ENCODE measurements at regions not wholly inside any gene's neighbourhood (a gene's known extent, or its start where the extent isn't known, plus 50 kb on each side); places are given as distances from the start of the nearest gene placed in this dataset.
"Not testable (repeated sequence)": the region's sequence is repeated elsewhere in the genome, so short reads cannot be mapped to it uniquely, and the experiment has no call there.

- Mint-ChIP-seq H3K4me1 (ENCODE audit: low read depth in 2 of 2) (no peaks in the 10 kb centered on the region), H3K36me3 (no peaks in the 10 kb centered on the region), H3K27ac (no peak overlapping the region), H3K4me3 (no peak overlapping the region), H3K27me3 (peaks cover 42 to 44% of the 10 kb centered on the region in 2 donors), H3K9me3 (no peaks in the 10 kb centered on the region)
- no peak for ATAC-seq
- DNase-seq (ENCODE audit: low spot score): no peak
Measured at GRCh38 chr7:149670288-149670687, 103.1 kb downstream of the ZNF467 start.

- DNase-seq (ENCODE audit: low spot score) (no peak), ATAC-seq (no peak)
- H3K9me3 Mint-ChIP-seq: no peaks in the 10 kb centered on the region
- H3K4me1 Mint-ChIP-seq (ENCODE audit: low read depth in 2 of 2): no peaks in the 10 kb centered on the region
- peaks cover 43 to 51% of the 10 kb centered on the region in 2 donors for H3K27me3 Mint-ChIP-seq
- H3K36me3 Mint-ChIP-seq: no peaks in the 10 kb centered on the region
- no peak overlapping the region for H3K27ac Mint-ChIP-seq
- H3K4me3 Mint-ChIP-seq: no peak overlapping the region
Measured at GRCh38 chr7:149669121-149669818, 104.1 kb downstream of the ZNF467 start.

DNA sequence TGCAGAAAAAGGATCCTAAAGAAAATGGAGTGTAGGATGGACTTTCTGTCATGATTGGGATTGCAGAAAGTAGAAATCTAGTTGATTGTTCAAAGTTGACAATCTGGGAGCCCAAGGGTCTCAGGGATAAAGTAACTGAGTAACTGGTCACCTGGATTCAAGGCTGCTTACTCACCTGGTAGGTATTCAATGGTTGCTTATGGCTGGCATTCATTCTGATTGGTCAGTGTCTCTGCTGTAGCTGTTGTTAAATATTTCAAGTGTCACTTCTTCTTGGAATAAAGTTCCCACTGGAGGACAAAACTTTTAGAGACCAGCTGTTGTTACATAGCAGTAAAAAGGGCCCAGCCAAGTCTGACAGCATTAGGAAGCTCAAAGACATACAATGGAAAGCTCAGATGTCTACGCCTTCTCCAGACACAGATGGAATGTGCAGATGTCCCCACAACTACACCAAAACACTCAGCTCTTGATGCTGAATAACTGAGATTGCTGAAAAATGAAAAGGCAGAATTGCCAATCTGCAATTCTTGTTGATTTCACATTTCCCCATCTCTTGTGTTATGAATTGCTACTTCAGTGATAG is 106.9 kb downstream of the ZNF467 start:
- peaks cover 39 to 44% of the 10 kb centered on the region in 2 donors for H3K27me3 Mint-ChIP-seq
- H3K9me3 Mint-ChIP-seq: no peaks in the 10 kb centered on the region
- H3K4me3 Mint-ChIP-seq: no peak overlapping the region
- no peaks in the 10 kb centered on the region for H3K4me1 Mint-ChIP-seq (ENCODE audit: low read depth in 2 of 2)
- no peaks in the 10 kb centered on the region for H3K36me3 Mint-ChIP-seq
- ATAC-seq (no peak), DNase-seq (ENCODE audit: low spot score) (no peak)
- H3K27ac Mint-ChIP-seq: no peak overlapping the region

- DNase-seq (ENCODE audit: low spot score); H3K27ac Mint-ChIP-seq; H3K36me3 Mint-ChIP-seq; H3K9me3 Mint-ChIP-seq; ATAC-seq; H3K4me3 Mint-ChIP-seq; H3K4me1 Mint-ChIP-seq (ENCODE audit: low read depth in 2 of 2): not testable (repeated sequence)
- peaks cover 35 to 39% of the 10 kb centered on the region in 2 donors for H3K27me3 Mint-ChIP-seq
Measured at GRCh38 chr7:149665618-149666017, 107.8 kb downstream of the ZNF467 start.

GRCh38 chr7:149664666-149665065 is 108.7 kb downstream of the ZNF467 start:
- Mint-ChIP-seq H3K9me3 (no peaks in the 10 kb centered on the region), H3K4me3 (no peak overlapping the region), H3K4me1 (ENCODE audit: low read depth in 2 of 2) (no peaks in the 10 kb centered on the region), H3K36me3 (no peaks in the 10 kb centered on the region), H3K27me3 (peaks cover 26 to 37% of the 10 kb centered on the region in 2 donors), H3K27ac (no peak overlapping the region)
- no peak for DNase-seq (ENCODE audit: low spot score)
- ATAC-seq: no peak

- H3K9me3 Mint-ChIP-seq: no peaks in the 10 kb centered on the region
- H3K27ac Mint-ChIP-seq: no peak overlapping the region
- H3K36me3 Mint-ChIP-seq: no peaks in the 10 kb centered on the region
- no peak overlapping the region for H3K4me3 Mint-ChIP-seq
- no peaks in the 10 kb centered on the region for H3K4me1 Mint-ChIP-seq (ENCODE audit: low read depth in 2 of 2)
- H3K27me3 Mint-ChIP-seq: peaks cover 25 to 37% of the 10 kb centered on the region in 2 donors
- DNase-seq (ENCODE audit: low spot score) (no peak), ATAC-seq (no peak)
Measured at GRCh38 chr7:149664176-149664575, 109.2 kb downstream of the ZNF467 start.

- peak; percentile 73 to 83 for ATAC-seq
- H3K4me1 Mint-ChIP-seq (ENCODE audit: low read depth in 2 of 2): no peaks in the 10 kb centered on the region
- H3K9me3 Mint-ChIP-seq: no peaks in the 10 kb centered on the region
- H3K27ac Mint-ChIP-seq: no peak overlapping the region
- peak; percentile 67 for DNase-seq (ENCODE audit: low spot score)
- H3K27me3 Mint-ChIP-seq: peaks cover 33 to 41% of the 10 kb centered on the region in 2 donors
- H3K4me3 Mint-ChIP-seq: no peak overlapping the region
- H3K36me3 Mint-ChIP-seq: no peaks in the 10 kb centered on the region
Measured at GRCh38 chr7:149662591-149663095, 110.7 kb downstream of the ZNF467 start.

- peaks cover 46 to 63% of the 10 kb centered on the region in 2 donors for H3K27me3 Mint-ChIP-seq
Measured at GRCh38 chr7:149655784-149656183, 117.6 kb downstream of the ZNF467 start.

GRCh38 chr7:149654588-149654987 is 118.8 kb downstream of the ZNF467 start:
- H3K27me3 Mint-ChIP-seq: peaks cover 53 to 64% of the 10 kb centered on the region in 2 donors
- H3K4me3 Mint-ChIP-seq: no peak overlapping the region
- H3K36me3 Mint-ChIP-seq: peaks cover 12% of the 10 kb centered on the region
- no peak overlapping the region for H3K27ac Mint-ChIP-seq
- H3K4me1 Mint-ChIP-seq (ENCODE audit: low read depth in 2 of 2): no peaks in the 10 kb centered on the region
- DNase-seq (ENCODE audit: low spot score) (no peak), ATAC-seq (no peak)
- H3K9me3 Mint-ChIP-seq: peaks cover 16% of the 10 kb centered on the region

More at GRCh38 chr7:149655784-149656183, 117.6 kb downstream of the ZNF467 start:
- no peaks in the 10 kb centered on the region for H3K4me1 Mint-ChIP-seq (ENCODE audit: low read depth in 2 of 2)
- ATAC-seq (no peak), DNase-seq (ENCODE audit: low spot score) (no peak)
- peaks cover 16% of the 10 kb centered on the region for H3K9me3 Mint-ChIP-seq
- H3K27ac Mint-ChIP-seq: no peak overlapping the region
- peaks cover 12% of the 10 kb centered on the region for H3K36me3 Mint-ChIP-seq
- H3K4me3 Mint-ChIP-seq: no peak overlapping the region

- peaks cover 52 to 77% of the 10 kb centered on the region in 2 donors for H3K27me3 Mint-ChIP-seq
- H3K4me3 Mint-ChIP-seq; ATAC-seq; H3K27ac Mint-ChIP-seq; H3K4me1 Mint-ChIP-seq (ENCODE audit: low read depth in 2 of 2); DNase-seq (ENCODE audit: low spot score): not testable (repeated sequence)
- peaks cover 16% of the 10 kb centered on the region for H3K9me3 Mint-ChIP-seq
- H3K36me3 Mint-ChIP-seq: peaks cover 12% of the 10 kb centered on the region
Measured at GRCh38 chr7:149650190-149650589, 123.2 kb downstream of the ZNF467 start.

DNA sequence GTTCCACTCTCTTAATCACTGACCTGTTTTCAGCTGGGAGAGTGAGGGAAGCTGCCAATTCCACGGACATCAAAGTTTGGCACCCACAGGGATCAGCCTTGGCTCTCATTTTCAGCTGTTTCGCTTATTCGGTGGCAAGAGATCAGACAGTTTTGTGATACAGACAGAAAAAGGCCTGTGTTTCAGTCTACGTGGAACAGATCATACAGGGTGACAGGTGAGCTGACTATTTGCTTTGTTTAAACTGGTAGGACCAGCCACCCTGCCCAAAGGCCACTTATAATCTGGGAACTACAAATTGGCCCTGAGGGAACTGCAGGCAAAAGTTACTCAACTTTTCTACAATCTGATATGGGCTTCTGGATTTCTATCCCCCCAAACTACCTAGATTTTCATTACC is 128.6 kb downstream of the ZNF467 start:
- no peaks in the 10 kb centered on the region for H3K36me3 Mint-ChIP-seq
- H3K27ac Mint-ChIP-seq: no peak overlapping the region
- no peak overlapping the region for H3K4me3 Mint-ChIP-seq
- H3K9me3 Mint-ChIP-seq: no peaks in the 10 kb centered on the region
- ATAC-seq: no peak
- DNase-seq (ENCODE audit: low spot score): no peak
- H3K27me3 Mint-ChIP-seq: peaks cover 22 to 27% of the 10 kb centered on the region in 2 donors
- H3K4me1 Mint-ChIP-seq (ENCODE audit: low read depth in 2 of 2): no peaks in the 10 kb centered on the region

GRCh38 chr7:149642589-149642988 is 130.8 kb downstream of the ZNF467 start:
- ATAC-seq (no peak), DNase-seq (ENCODE audit: low spot score) (no peak)
- no peak overlapping the region for H3K27ac Mint-ChIP-seq
- H3K4me3 Mint-ChIP-seq: no peak overlapping the region
- H3K27me3 Mint-ChIP-seq: peaks cover 10 to 15% of the 10 kb centered on the region in 2 donors
- no peaks in the 10 kb centered on the region for H3K36me3 Mint-ChIP-seq
- H3K4me1 Mint-ChIP-seq (ENCODE audit: low read depth in 2 of 2): no peaks in the 10 kb centered on the region
- H3K9me3 Mint-ChIP-seq: no peaks in the 10 kb centered on the region

- no peaks in the 10 kb centered on the region for H3K4me1 Mint-ChIP-seq (ENCODE audit: low read depth in 2 of 2)
- H3K27me3 Mint-ChIP-seq: peaks cover 6 to 14% of the 10 kb centered on the region in 2 donors
- H3K27ac Mint-ChIP-seq: no peak overlapping the region
- H3K4me3 Mint-ChIP-seq: no peak overlapping the region
- no peaks in the 10 kb centered on the region for H3K9me3 Mint-ChIP-seq
- DNase-seq (ENCODE audit: low spot score) (no peak), ATAC-seq (no peak)
- no peaks in the 10 kb centered on the region for H3K36me3 Mint-ChIP-seq
Measured at GRCh38 chr7:149638566-149639320, 134.6 kb downstream of the ZNF467 start.

Data from natural killer cell treated with Interleukin-12 subunit alpha and Interleukin-12 subunit beta and Interleukin-15 and Interleukin-18, amount 100 ng/mL, for 72 hours (primary cell).